A549 (cell line): ENCODE measurements at regions not wholly inside any gene's neighbourhood (a gene's known extent, or its start where the extent isn't known, plus 50 kb on each side); places are given as distances from the start of the nearest gene placed in this dataset.

Source experiments
- CTCF ChIP-seq: fragments of >200 bp; sonication (Bioruptor Twin); formaldehyde crosslinking; IDR thresholded peaks from 3 replicates; pipeline ENCODE4 v1.5.1; 2016
- MAZ ChIP-seq: fragments of 150-350 bp; IDR thresholded peaks from 2 replicates; pipeline ENCODE4 v1.6.1; 2014; ENCODE audit warnings: antibody characterized with exemption, low read depth, low read length, borderline replicate concordance
- POLR2A ChIP-seq: IDR thresholded peaks from 2 replicates; pipeline ENCODE4 v1.6.1; 2012; ENCODE audit warnings: mild to moderate bottlenecking, low read length

DNA sequence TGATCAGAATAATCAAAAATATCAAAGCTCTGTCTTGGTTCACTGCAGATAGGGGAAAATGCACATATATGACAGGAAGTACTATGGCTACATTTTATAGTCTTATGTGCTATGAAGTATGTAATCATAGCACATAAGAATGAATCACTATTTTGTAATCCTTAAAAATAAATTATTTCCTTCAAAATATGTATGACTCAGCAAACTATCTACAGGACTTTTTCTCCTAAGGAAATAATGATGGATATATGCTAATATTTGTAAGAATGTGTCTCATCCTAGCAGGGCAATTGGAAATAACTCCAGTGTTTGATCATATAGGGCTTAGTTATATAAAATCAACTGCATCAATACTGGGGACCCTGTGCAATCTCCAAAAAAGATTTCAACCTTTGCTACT, 85.1 kb downstream of the SLC24A2 start:
- no peak for TF ChIP-seq CTCF
- TF ChIP-seq POLR2A: no peak
- no peak for TF ChIP-seq MAZ
